GM18520 (cell line): ENCODE measurements at regions not wholly inside any gene's neighbourhood (a gene's known extent, or its start where the extent isn't known, plus 50 kb on each side); places are given as distances from the start of the nearest gene placed in this dataset.

Source experiments
- ATAC-seq: cut with Tn5 transposase; IDR thresholded peaks from one replicate; pipeline ENCODE4 v1.9.1; 2021; ENCODE audit not compliant: unreplicated experiment

GRCh38 chr14:42687421-42687820 is 1080.7 kb downstream of the LRFN5 start:
- no peak for ATAC-seq

- no peak for ATAC-seq
These were observed 1077.0 kb downstream of the LRFN5 start for GRCh38 chr14:42683707-42684106.

- ATAC-seq = no peak
These were observed 1070.0 kb downstream of the LRFN5 start for GRCh38 chr14:42676636-42677035.

- no peak for ATAC-seq
These were observed 1067.3 kb downstream of the LRFN5 start for GRCh38 chr14:42673963-42674362.

- no peak for ATAC-seq
These were observed 1065.0 kb downstream of the LRFN5 start for GRCh38 chr14:42671636-42672035.

- no peak for ATAC-seq
These were observed 1058.4 kb downstream of the LRFN5 start for GRCh38 chr14:42665083-42665482.

GRCh38 chr14:42664190-42664589 is 1057.5 kb downstream of the LRFN5 start:
- no peak for ATAC-seq

- no peak for ATAC-seq
These were observed 1048.0 kb downstream of the LRFN5 start for GRCh38 chr14:42654707-42655106.

- ATAC-seq = no peak
These were observed 1036.1 kb downstream of the LRFN5 start for GRCh38 chr14:42642787-42643186.

GRCh38 chr14:42633504-42634095 is 1026.9 kb downstream of the LRFN5 start:
- no peak for ATAC-seq

GRCh38 chr14:42629553-42629952 is 1022.9 kb downstream of the LRFN5 start:
- ATAC-seq = no peak

GRCh38 chr14:42628602-42629001 is 1021.9 kb downstream of the LRFN5 start:
- ATAC-seq = no peak

GRCh38 chr14:42626986-42627385 is 1020.3 kb downstream of the LRFN5 start:
- no peak for ATAC-seq

GRCh38 chr14:42624980-42625761 is 1018.5 kb downstream of the LRFN5 start:
- ATAC-seq = no peak

- no peak for ATAC-seq
These were observed 1010.3 kb downstream of the LRFN5 start for GRCh38 chr14:42617005-42617404.

- ATAC-seq = no peak
These were observed 1000.2 kb downstream of the LRFN5 start for GRCh38 chr14:42606839-42607238.

- ATAC-seq = no peak
These were observed 995.7 kb downstream of the LRFN5 start for GRCh38 chr14:42602336-42602845.

- ATAC-seq = no peak
These were observed 965.4 kb downstream of the LRFN5 start for GRCh38 chr14:42572032-42572431.

GRCh38 chr14:42569227-42569626 is 962.6 kb downstream of the LRFN5 start:
- no peak for ATAC-seq

GRCh38 chr14:42565556-42565955 is 958.9 kb downstream of the LRFN5 start:
- no peak for ATAC-seq

- no peak for ATAC-seq
These were observed 956.6 kb downstream of the LRFN5 start for GRCh38 chr14:42563313-42563712.

- ATAC-seq = no peak
These were observed 949.9 kb downstream of the LRFN5 start for GRCh38 chr14:42556551-42556950.
